Endothelial cell of umbilical vein (primary cell): ENCODE measurements at regions not wholly inside any gene's neighbourhood (a gene's known extent, or its start where the extent isn't known, plus 50 kb on each side); places are given as distances from the start of the nearest gene placed in this dataset.

ENCODE experiments used
- EZH2 ChIP-seq: IDR thresholded peaks from 2 replicates; pipeline ENCODE4 v1.6.1; 2012; ENCODE audit warnings: borderline replicate concordance, low read depth, mild to moderate bottlenecking, moderate library complexity, low read length, inconsistent platforms; ENCODE audit not compliant: severe bottlenecking
- FOS ChIP-seq: IDR thresholded peaks from 2 replicates; pipeline ENCODE4 v1.6.1; 2011; ENCODE audit warnings: mild to moderate bottlenecking, low read length, moderate library complexity, borderline replicate concordance; ENCODE audit not compliant: insufficient read depth
- JUN ChIP-seq: IDR thresholded peaks from 2 replicates; pipeline ENCODE4 v1.6.1; 2011; ENCODE audit warnings: borderline replicate concordance, low read depth; ENCODE audit not compliant: insufficient read length, insufficient read depth
- MAX ChIP-seq: IDR thresholded peaks from 2 replicates; pipeline ENCODE4 v1.6.1; 2011; ENCODE audit not compliant: insufficient read depth, insufficient read length
- MYC ChIP-seq: IDR thresholded peaks from one replicate; pipeline ENCODE4 v1.6.1; 2011; ENCODE audit warnings: mild to moderate bottlenecking, low read depth, low read length
- POLR2A ChIP-seq: IDR thresholded peaks from 2 replicates; pipeline ENCODE4 v1.6.1; 2012; ENCODE audit warnings: low read depth, mild to moderate bottlenecking, control low read depth, low read length
- POLR2AphosphoS5 ChIP-seq: IDR thresholded peaks from 2 replicates; pipeline ENCODE4 v1.6.1; 2012; ENCODE audit warnings: low read depth, mild to moderate bottlenecking, control low read depth, low read length, moderate library complexity; ENCODE audit not compliant: insufficient read depth
- TF ChIP-seq, protein P1 (sequence below), 2 donors: IDR thresholded peaks; 1 replicate in 1 of 2; 2 replicates in 1 of 2; pipeline ENCODE4 v1.5.1; 2011; ENCODE audit warnings: low read length in 2 of 2, mild to moderate bottlenecking in 2 of 2, moderate library complexity in 2 of 2, control low read depth in 1 of 2, inconsistent platforms in 1 of 2, low read depth in 1 of 2; ENCODE audit not compliant: insufficient read depth in 1 of 2; ENCODE audit errors: extremely low read depth in 1 of 2

DNA sequence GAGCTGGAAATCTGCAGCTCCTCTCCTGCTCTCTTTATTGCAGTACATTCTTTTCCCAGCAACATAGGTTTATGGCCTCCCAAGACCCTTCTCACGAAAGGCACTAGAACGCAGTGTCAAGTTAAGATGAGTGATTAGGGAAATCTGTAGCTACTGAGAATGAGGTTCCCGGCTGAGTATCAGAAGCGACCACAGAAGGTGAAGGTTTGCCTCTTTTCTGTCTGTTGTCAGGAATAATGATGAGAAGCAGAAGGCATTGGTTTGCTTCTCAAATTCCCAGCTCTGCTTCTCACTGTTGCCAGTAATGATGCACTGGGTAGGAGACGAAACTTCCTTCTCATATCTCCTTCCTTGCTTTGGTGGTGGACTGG, 128.4 kb downstream of the NTMT2 start:
- TF ChIP-seq POLR2AphosphoS5, result no peak
- TF ChIP-seq, protein P1, sequence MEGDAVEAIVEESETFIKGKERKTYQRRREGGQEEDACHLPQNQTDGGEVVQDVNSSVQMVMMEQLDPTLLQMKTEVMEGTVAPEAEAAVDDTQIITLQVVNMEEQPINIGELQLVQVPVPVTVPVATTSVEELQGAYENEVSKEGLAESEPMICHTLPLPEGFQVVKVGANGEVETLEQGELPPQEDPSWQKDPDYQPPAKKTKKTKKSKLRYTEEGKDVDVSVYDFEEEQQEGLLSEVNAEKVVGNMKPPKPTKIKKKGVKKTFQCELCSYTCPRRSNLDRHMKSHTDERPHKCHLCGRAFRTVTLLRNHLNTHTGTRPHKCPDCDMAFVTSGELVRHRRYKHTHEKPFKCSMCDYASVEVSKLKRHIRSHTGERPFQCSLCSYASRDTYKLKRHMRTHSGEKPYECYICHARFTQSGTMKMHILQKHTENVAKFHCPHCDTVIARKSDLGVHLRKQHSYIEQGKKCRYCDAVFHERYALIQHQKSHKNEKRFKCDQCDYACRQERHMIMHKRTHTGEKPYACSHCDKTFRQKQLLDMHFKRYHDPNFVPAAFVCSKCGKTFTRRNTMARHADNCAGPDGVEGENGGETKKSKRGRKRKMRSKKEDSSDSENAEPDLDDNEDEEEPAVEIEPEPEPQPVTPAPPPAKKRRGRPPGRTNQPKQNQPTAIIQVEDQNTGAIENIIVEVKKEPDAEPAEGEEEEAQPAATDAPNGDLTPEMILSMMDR (IDR thresholded peaks at IDR 0.05; ENCODE audit: extremely low read depth in 1 of 2, insufficient read depth in 1 of 2, low read depth in 1 of 2, low read length in 2 of 2), result no peak
- TF ChIP-seq POLR2A, result no peak
- TF ChIP-seq EZH2, result no peak
- no peak for TF ChIP-seq JUN
- no peak for TF ChIP-seq MAX
- TF ChIP-seq MYC, result no peak
- TF ChIP-seq FOS, result no peak
